Psoas muscle (tissue), 7 donors: ENCODE measurements at regions not wholly inside any gene's neighbourhood (a gene's known extent, or its start where the extent isn't known, plus 50 kb on each side); places are given as distances from the start of the nearest gene placed in this dataset.
A peak's percentile ranks its signal among the peaks of the same experiment; 100 is the strongest.

Experiments used
- ATAC-seq, 4 donors: fragments of 200-7000 bp; cut with Tn5 transposase; one replicate each; pipeline ENCODE4 v1.9.1; 2020; ENCODE audit warnings: moderate library complexity in 3 of 4, mild to moderate bottlenecking in 2 of 4
- DNase-seq, 2 donors: peaks; one replicate each; pipeline ENCODE4 v3.0.0-alpha.2; 2020
- H3K27ac ChIP-seq: fragments of 200-600 bp; one replicate; pipeline ENCODE4 v1.8.0; 2022
- H3K27me3 ChIP-seq, 3 donors: fragments of 200-600 bp in 1 of 3; one replicate each; pipeline versions ENCODE4 v1.6.1 to v1.8.0; 2013 to 2022; ENCODE audit warnings: low read length in 2 of 3, mild to moderate bottlenecking in 2 of 3, moderate library complexity in 1 of 3; ENCODE audit not compliant: insufficient read depth in 3 of 3
- H3K36me3 ChIP-seq, 2 donors: fragments of 200-600 bp in 1 of 2; one replicate each; pipeline versions ENCODE4 v1.6.1 to v1.8.0; 2013 to 2022; ENCODE audit warnings: low read depth in 1 of 2, mild to moderate bottlenecking in 1 of 2, moderate library complexity in 1 of 2; ENCODE audit not compliant: insufficient read depth in 1 of 2
- H3K4me1 ChIP-seq: fragments of 200-600 bp; one replicate; pipeline ENCODE4 v1.8.0; 2022
- H3K4me3 ChIP-seq: fragments of 200-600 bp; one replicate; pipeline ENCODE4 v1.8.0; 2022; ENCODE audit warnings: mild to moderate bottlenecking
- H3K9me3 ChIP-seq: fragments of 200-600 bp; one replicate; pipeline ENCODE4 v1.8.0; 2022
- CTCF ChIP-seq: fragments of 200-600 bp; IDR thresholded peaks from one replicate; pipeline ENCODE4 v1.8.0; 2022; ENCODE audit warnings: antibody characterized with exemption
- WGBS, 3 donors: extraction: QIAGEN DNeasy Blood & Tissue Kit; methylation state at CpG; one replicate each; pipeline versions ENCODE4 v1.1.6 to v1.1.7; 2013; 5-methylcytosine and 5-hydroxymethylcytosine counted together
- intact Hi-C, 2 donors: fragments of 100-400 bp; cut with DNase I; formaldehyde crosslinking; loops; one replicate each; pipeline versions ENCODE4 v1.11.0 to v1.14.2; 2022
- donor health status: healthy with polysubstance abuse.
- donor health status: DM: no; HTN: no; CAD: no; lungs with moderate emphysema.
- donor health status: Bipolar disorder and iron deficiency.
- donor health status: healthy.
- donor health status: DM: yes; HTN: yes; CAD: no.
- donor health status: DM: no; HTN: no; CAD: no.
- donor health status: DM: yes; HTN: yes; CAD: no.

DNA sequence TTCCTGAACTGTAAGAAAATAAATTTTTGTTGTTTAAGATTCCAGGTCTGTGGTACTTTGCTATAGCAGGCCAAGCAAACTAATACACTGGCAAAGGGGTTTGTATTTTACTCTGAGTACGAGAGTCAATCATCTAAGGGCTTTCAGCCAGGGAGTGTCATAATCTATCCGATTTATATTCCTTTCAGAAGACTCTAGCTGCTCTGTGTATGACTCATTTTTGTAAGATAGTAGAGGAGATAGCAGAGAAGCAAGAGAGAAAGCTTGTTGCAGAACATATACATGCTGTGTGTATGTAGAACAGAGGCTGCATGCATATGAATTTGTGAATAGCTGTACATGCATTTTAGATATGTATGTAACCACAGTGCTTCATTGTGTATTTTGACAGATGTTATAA is 577.9 kb upstream of the EPHA6 start:
- intact Hi-C loops, result no loop called here
- H3K27me3 ChIP-seq, result no peaks in the 10 kb centered on the region
- ATAC-seq (no peak), DNase-seq (no peak)
- no peak overlapping the region for H3K27ac ChIP-seq
- WGBS, 3 donors, result 72 to 86% (median 81%) methylated on average over 2 of the region's 2 CpGs
- H3K36me3 ChIP-seq, result no peaks in the 10 kb centered on the region
- TF ChIP-seq CTCF, result no peak
- H3K4me3 ChIP-seq, result no peak overlapping the region
- H3K4me1 ChIP-seq, result no peaks in the 10 kb centered on the region
- H3K9me3 ChIP-seq, result no peaks in the 10 kb centered on the region

DNA sequence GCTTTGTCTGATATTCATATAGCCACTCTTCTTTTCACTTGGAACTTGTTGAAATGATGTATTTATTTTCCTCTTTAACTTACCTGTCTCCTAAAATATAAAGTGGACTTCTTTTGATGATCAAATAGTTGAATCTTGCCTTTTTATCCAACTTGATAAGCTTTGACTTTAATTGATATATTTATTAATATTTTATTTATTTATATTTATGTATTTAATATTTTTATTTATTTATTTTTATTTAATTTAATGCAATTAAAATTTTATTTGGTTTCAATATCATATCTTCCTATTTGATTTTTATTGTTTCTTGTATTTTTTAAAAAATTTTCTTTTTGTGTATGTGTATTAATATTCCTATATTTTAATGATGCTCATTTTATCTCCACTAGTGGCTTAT is 555.1 kb upstream of the EPHA6 start:
- Histone ChIP-seq H3K36me3 (no peaks in the 10 kb centered on the region), H3K4me3 (no peak overlapping the region), H3K4me1 (no peaks in the 10 kb centered on the region), H3K27ac (no peak overlapping the region), H3K9me3 (no peaks in the 10 kb centered on the region), H3K27me3 (no peaks in the 10 kb centered on the region)
- no peak for DNase-seq
- intact Hi-C loops, result no loop called here
- no peak for TF ChIP-seq CTCF
- ATAC-seq, result no peak

- 87 to 95% (median 91%) methylated on average over 2 of the region's 2 CpGs for WGBS, 3 donors
- Histone ChIP-seq H3K9me3 (no peaks in the 10 kb centered on the region), H3K27ac (no peak overlapping the region), H3K4me1 (no peaks in the 10 kb centered on the region), H3K4me3 (no peak overlapping the region), H3K36me3 (no peaks in the 10 kb centered on the region), H3K27me3 (no peaks in the 10 kb centered on the region)
- no peak for ATAC-seq
- no peak for TF ChIP-seq CTCF
- intact Hi-C loops, result no loop called here
- DNase-seq, result no peak
Measured at GRCh38 chr3:96264701-96265100, 549.7 kb upstream of the EPHA6 start.

DNA sequence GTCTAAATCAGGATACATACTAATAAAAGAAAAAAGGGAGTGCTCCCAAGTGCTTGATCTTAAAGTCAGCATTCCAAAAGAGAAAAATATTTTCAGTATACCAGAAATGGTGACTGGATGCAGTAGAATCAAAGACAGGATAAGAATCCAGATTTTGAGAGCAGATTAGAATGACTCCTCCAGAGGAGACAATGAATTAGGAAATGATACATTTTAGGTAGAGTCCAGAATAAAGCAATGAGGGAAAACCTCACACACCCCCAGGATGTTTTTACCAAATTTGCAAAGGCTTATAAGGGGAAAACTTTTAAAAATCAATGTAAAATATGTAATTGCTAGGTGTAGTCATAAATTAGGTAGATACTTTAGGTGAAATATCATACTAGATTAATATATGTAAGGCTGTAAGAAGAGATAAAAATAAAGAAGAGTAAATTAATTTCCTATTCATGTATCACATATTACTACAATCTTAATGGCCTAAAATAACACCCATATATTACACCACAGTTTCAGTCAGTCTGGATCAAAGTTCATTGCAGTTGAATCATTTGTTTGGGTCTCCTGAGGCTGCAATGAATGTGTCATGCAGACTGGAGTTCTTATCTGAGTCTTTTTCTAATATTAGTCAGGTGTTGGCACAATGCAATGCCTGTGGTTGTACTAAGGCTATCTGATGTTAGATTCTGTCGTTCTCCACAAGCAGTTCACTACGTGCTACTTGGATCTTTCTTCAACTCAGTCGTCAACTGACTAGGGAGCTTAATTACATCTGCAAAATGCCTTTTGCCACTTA is 547.8 kb upstream of the EPHA6 start:
- no peak overlapping the region for H3K27ac ChIP-seq
- ATAC-seq (peak in 1 of 4 donors; percentile 58), DNase-seq (no peak)
- no peak overlapping the region for H3K4me3 ChIP-seq
- no peaks in the 10 kb centered on the region for H3K27me3 ChIP-seq
- no peaks in the 10 kb centered on the region for H3K36me3 ChIP-seq
- TF ChIP-seq CTCF, result no peak
- H3K9me3 ChIP-seq, result no peaks in the 10 kb centered on the region
- intact Hi-C loops, result no loop called here
- H3K4me1 ChIP-seq, result no peaks in the 10 kb centered on the region
- 63 to 70% (median 69%) methylated on average over 3 of the region's 3 CpGs for WGBS, 3 donors

DNA sequence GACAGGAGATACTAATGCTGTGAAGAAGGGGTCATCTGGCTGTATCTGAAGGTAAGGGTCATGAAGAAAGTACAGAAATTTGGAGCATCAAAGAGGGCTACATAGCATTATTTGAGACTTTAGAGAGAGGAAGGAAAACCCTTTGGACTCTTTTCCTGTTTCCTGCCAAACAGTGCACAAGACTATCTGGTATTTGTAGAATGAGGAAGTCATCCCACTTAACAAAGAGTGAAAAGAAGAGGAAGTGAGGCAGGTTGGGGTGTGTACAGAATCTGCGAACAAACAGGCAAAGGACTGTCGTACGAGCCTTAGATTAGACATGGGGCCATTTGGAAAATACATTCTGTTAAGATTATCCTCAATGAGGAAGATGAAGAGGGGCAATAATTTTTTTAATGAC is 546.8 kb upstream of the EPHA6 start:
- H3K36me3 ChIP-seq, result no peaks in the 10 kb centered on the region
- H3K9me3 ChIP-seq, result no peaks in the 10 kb centered on the region
- no peak for TF ChIP-seq CTCF
- ATAC-seq (no peak), DNase-seq (no peak)
- H3K4me3 ChIP-seq, result no peak overlapping the region
- no peaks in the 10 kb centered on the region for H3K27me3 ChIP-seq
- WGBS, 3 donors, result 68 to 77% (median 72%) methylated on average over 3 of the region's 3 CpGs
- no peak overlapping the region for H3K27ac ChIP-seq
- no peaks in the 10 kb centered on the region for H3K4me1 ChIP-seq
- intact Hi-C loops, result no loop called here
